Panc1 (cell line): ENCODE measurements at regions not wholly inside any gene's neighbourhood (a gene's known extent, or its start where the extent isn't known, plus 50 kb on each side); places are given as distances from the start of the nearest gene placed in this dataset.
A peak's percentile ranks its signal among the peaks of the same experiment; 100 is the strongest.

Source experiments
- ATAC-seq: fragments of 200-7000 bp; cut with Tn5 transposase; 2 replicates; pipeline ENCODE4 v1.9.1; 2020; ENCODE audit warnings: mild to moderate bottlenecking, moderate library complexity
- BruUV-seq: library from RNA; stranded (reverse); fragments of 400-500 nt; replicated peaks from 2 replicates; lab custom pipeline; 2021; lab: Mats Ljungman, UMichigan
- CTCF ChIA-PET: fragments of 300-600 bp; sonication (Branson Sonifier 250); formaldehyde crosslinking; loops from one replicate; lab custom pipeline; 2022; ENCODE audit warnings: antibody characterized with exemption; lab: Charles Lee
- POLR2A ChIA-PET: fragments of 300-600 bp; sonication (Branson Sonifier 250); formaldehyde crosslinking; loops from one replicate; lab custom pipeline; 2022; ENCODE audit warnings: antibody characterized with exemption; lab: Charles Lee
- DNase-seq: peaks from one replicate; pipeline ENCODE4 v3.0.0-alpha.2; 2010; ENCODE audit warnings: low read depth, low spot score
- H3K27ac ChIP-seq: 2 replicates; pipeline ENCODE4 v1.5.1; 2011; ENCODE audit warnings: mild to moderate bottlenecking, low read length, inconsistent platforms
- H3K27me3 ChIP-seq: fragments of 200-500 bp; sonication (Bioruptor generic); 2 replicates; pipeline ENCODE4 v1.6.0; 2014; ENCODE audit warnings: low read length, inconsistent platforms; ENCODE audit not compliant: control insufficient read depth, insufficient read depth
- H3K36me3 ChIP-seq: fragments of 200-500 bp; sonication (Bioruptor generic); 2 replicates; pipeline ENCODE4 v1.5.1; 2014; ENCODE audit warnings: inconsistent platforms, mild to moderate bottlenecking, low read length, moderate library complexity; ENCODE audit not compliant: control insufficient read depth, insufficient read depth
- H3K4me1 ChIP-seq: 2 replicates; pipeline ENCODE4 v1.5.1; 2011; ENCODE audit warnings: inconsistent platforms, mild to moderate bottlenecking, low read length, moderate library complexity; ENCODE audit not compliant: control insufficient read depth, insufficient read depth
- H3K4me3 ChIP-seq, 2 experiments: 2 replicates each; pipeline ENCODE4 v1.5.1; 2011 to 2012; ENCODE audit warnings: low read depth in 2 of 2, low read length in 2 of 2, mild to moderate bottlenecking in 2 of 2, inconsistent platforms in 1 of 2, moderate library complexity in 1 of 2
- H3K9me3 ChIP-seq: fragments of 200-500 bp; sonication (Bioruptor generic); 2 replicates; pipeline ENCODE4 v1.5.1; 2014; ENCODE audit warnings: low read depth, mild to moderate bottlenecking, inconsistent platforms, low read length, moderate library complexity; ENCODE audit not compliant: control insufficient read depth, insufficient read depth
- POLR2AphosphoS5 ChIP-seq: IDR thresholded peaks from 2 replicates; pipeline ENCODE4 v1.6.1; 2012; ENCODE audit warnings: mild to moderate bottlenecking, low read depth, low read length, moderate library complexity
- REST ChIP-seq, 2 experiments: IDR thresholded peaks; 2 replicates each; pipeline ENCODE4 v1.6.1; 2011 to 2012; ENCODE audit warnings: low read depth in 2 of 2, control low read depth in 1 of 2, low read length in 1 of 2, mild to moderate bottlenecking in 1 of 2, moderate library complexity in 1 of 2; ENCODE audit not compliant: insufficient read depth in 1 of 2
- SIN3A ChIP-seq: IDR thresholded peaks from 2 replicates; pipeline ENCODE4 v1.6.1; 2012; ENCODE audit warnings: low read depth, mild to moderate bottlenecking, low read length, moderate library complexity, borderline replicate concordance; ENCODE audit not compliant: insufficient read depth
- TCF7L2 ChIP-seq: IDR thresholded peaks from 2 replicates; pipeline ENCODE4 v1.6.1; 2011; ENCODE audit warnings: mild to moderate bottlenecking, low read depth, low read length, inconsistent platforms
- in situ Hi-C: cut with HindIII; loops from 2 replicates; pipeline ENCODE4 v1.10.0; 2016; ENCODE audit warnings: low sequenced_read_pairs, low pct_unique_long_range_greater_than_20kb
- intact Hi-C: fragments of 100-400 bp; cut with micrococcal nuclease; formaldehyde crosslinking; loops from one replicate; pipeline ENCODE4 v1.10.0; 2022; ENCODE audit not compliant: unreplicated experiment
- TF ChIP-seq, protein P1 (sequence below): fragments of 450-650 bp; IDR thresholded peaks from 2 replicates; pipeline ENCODE4 v1.5.1; 2017; ENCODE audit warnings: mild to moderate bottlenecking

DNA sequence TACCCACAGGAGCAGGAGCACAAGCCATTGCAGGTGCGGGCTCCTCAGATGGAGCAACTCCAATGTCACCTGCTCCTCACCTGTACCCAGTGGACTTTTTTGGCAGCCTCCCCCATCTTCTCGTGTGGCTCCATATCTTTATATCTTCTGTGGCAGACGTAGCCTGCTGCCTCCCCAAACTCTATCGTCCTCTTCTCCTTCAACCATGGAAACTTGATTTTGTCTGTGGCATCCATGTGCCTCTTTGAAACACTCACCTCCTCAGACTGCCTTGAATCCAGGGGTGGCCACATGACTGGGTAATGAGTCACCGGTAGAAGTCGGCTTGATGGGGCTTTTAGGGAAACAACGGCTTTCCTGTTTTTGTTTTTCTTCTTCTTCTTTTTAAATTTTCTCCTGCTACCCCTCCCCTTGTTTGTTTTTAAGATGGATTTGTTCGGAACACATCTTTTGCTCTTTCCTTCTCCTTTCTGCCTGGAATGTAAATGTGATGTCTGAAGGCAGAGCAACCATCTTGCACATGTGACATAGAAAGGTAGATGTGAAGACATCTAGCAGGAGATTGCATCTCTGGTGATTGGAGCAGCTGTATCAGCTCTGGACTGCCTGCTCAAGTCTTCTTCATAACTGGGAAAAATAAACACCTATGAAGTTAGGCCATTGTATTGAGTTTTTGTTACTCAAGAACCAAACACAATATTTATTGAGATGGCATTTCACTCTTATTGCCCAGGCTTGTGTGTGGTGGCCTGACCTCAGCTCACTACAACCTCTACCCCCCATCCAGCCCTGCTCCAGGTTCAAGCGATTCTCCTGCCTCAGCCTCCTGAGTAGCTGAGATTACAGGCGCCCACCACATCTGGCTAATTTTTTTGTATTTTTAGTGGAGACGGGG, 69.9 kb upstream of the DDR1 start:
- H3K4me3 ChIP-seq, result no peak overlapping the region
- CTCF ChIA-PET, result no interaction called here
- H3K9me3 ChIP-seq, result no peaks in the 10 kb centered on the region
- H3K36me3 ChIP-seq, result no peaks in the 10 kb centered on the region
- H3K27me3 ChIP-seq, result no peaks in the 10 kb centered on the region
- ATAC-seq (peak; percentile 82), DNase-seq (no peak)
- intact Hi-C loops, result no loop called here
- in situ Hi-C loops, result no loop called here
- TF ChIP-seq POLR2AphosphoS5 (no peak), SIN3A (no peak), TCF7L2 (no peak), REST (IDR thresholded peaks at IDR 0.05; ENCODE audit: insufficient read depth in 1 of 2, low read depth in 2 of 2, low read length in 1 of 2) (no peak)
- TF ChIP-seq, protein P1, sequence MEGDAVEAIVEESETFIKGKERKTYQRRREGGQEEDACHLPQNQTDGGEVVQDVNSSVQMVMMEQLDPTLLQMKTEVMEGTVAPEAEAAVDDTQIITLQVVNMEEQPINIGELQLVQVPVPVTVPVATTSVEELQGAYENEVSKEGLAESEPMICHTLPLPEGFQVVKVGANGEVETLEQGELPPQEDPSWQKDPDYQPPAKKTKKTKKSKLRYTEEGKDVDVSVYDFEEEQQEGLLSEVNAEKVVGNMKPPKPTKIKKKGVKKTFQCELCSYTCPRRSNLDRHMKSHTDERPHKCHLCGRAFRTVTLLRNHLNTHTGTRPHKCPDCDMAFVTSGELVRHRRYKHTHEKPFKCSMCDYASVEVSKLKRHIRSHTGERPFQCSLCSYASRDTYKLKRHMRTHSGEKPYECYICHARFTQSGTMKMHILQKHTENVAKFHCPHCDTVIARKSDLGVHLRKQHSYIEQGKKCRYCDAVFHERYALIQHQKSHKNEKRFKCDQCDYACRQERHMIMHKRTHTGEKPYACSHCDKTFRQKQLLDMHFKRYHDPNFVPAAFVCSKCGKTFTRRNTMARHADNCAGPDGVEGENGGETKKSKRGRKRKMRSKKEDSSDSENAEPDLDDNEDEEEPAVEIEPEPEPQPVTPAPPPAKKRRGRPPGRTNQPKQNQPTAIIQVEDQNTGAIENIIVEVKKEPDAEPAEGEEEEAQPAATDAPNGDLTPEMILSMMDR, result no peak
- BruUV-seq, result no TSS peak
- peaks cover 20% of the 10 kb centered on the region for H3K4me1 ChIP-seq
- POLR2A ChIA-PET, result interaction anchor here (0.6 kb wide), 1 partner anchor 71 kb away, joined by 10 read pairs; no protein-coding TSS in a partner anchor
- H3K27ac ChIP-seq, result peak overlapping the region; percentile 85

GRCh38 chr6:30813631-30814145, 69.3 kb upstream of the IER3 start:
- DNase-seq (no peak), ATAC-seq (0 out of 2 replicates have a peak, but pooled peaks have one; percentile 3)
- Histone ChIP-seq H3K4me3 (no peak overlapping the region), H3K27me3 (no peaks in the 10 kb centered on the region), H3K4me1 (peaks cover 19% of the 10 kb centered on the region), H3K27ac (peak overlapping the region; percentile 85), H3K36me3 (no peaks in the 10 kb centered on the region), H3K9me3 (no peaks in the 10 kb centered on the region)
- ChIA-PET POLR2A (no interaction called here), CTCF (interaction anchor here (0.6 kb wide), 1 partner anchor 14 kb away, joined by 4 read pairs; no protein-coding TSS in a partner anchor)
- in situ Hi-C loops (no loop called here), intact Hi-C loops (no loop called here)
- TF ChIP-seq, protein P1, result no peak
- TF ChIP-seq TCF7L2, result no peak
- TF ChIP-seq POLR2AphosphoS5, result no peak
- no peak for TF ChIP-seq REST (IDR thresholded peaks at IDR 0.05; ENCODE audit: insufficient read depth in 1 of 2, low read depth in 2 of 2, low read length in 1 of 2)
- no peak for TF ChIP-seq SIN3A
- no TSS peak for BruUV-seq
